PC-9 (cell line): ENCODE measurements at regions not wholly inside any gene's neighbourhood (a gene's known extent, or its start where the extent isn't known, plus 50 kb on each side); places are given as distances from the start of the nearest gene placed in this dataset.

ENCODE experiments used
- BruUV-seq: library from RNA; stranded (reverse); fragments of 400-500 nt; replicated peaks from 2 replicates; lab custom pipeline; 2021; lab: Mats Ljungman, UMichigan
- CTCF ChIA-PET: fragments of 300-600 bp; sonication (Branson Sonifier 250); formaldehyde crosslinking; loops from one replicate; lab custom pipeline; 2022; ENCODE audit warnings: antibody characterized with exemption; lab: Charles Lee
- POLR2A ChIA-PET: fragments of 300-600 bp; sonication (Branson Sonifier 250); formaldehyde crosslinking; loops from one replicate; lab custom pipeline; 2022; ENCODE audit warnings: antibody characterized with exemption; ENCODE audit not compliant: unreplicated experiment; lab: Charles Lee
- DNase-seq, 2 experiments: peaks; one replicate each; pipeline versions ENCODE4 v3.0.0 to v3.0.0-alpha.2; 2015 to 2022; ENCODE audit warnings: mixed read lengths in 1 of 2
- H2AFZ ChIP-seq: fragments of 200-600 bp; sonication (generic); 2 replicates; pipeline ENCODE4 v1.8.1; 2017; ENCODE audit warnings: antibody characterized with exemption
- H3F3A ChIP-seq: fragments of 200-600 bp; sonication (generic); 2 replicates; pipeline ENCODE4 v1.8.1; 2017; ENCODE audit warnings: antibody characterized with exemption, mild to moderate bottlenecking, low read depth; ENCODE audit not compliant: insufficient read depth
- H3K27ac ChIP-seq: fragments of 200-600 bp; sonication (generic); 2 replicates; pipeline ENCODE4 v1.6.1; 2016; ENCODE audit warnings: mixed run types
- H3K27me3 ChIP-seq: fragments of 200-600 bp; sonication (generic); 2 replicates; pipeline ENCODE4 v1.6.1; 2016; ENCODE audit warnings: low read depth, mixed run types; ENCODE audit not compliant: insufficient read depth
- H3K36me3 ChIP-seq: fragments of 200-600 bp; sonication (generic); 2 replicates; pipeline ENCODE4 v1.6.1; 2016; ENCODE audit warnings: low read depth, mixed run types
- H3K4me1 ChIP-seq: fragments of 200-600 bp; sonication (generic); replicated peaks from 2 replicates; pipeline ENCODE4 v1.6.1; 2016; ENCODE audit warnings: mixed run types; ENCODE audit not compliant: insufficient read depth
- H3K4me2 ChIP-seq: fragments of 200-600 bp; sonication (generic); 2 replicates; pipeline ENCODE4 v1.6.1; 2017; ENCODE audit warnings: mixed run types
- H3K4me3 ChIP-seq: fragments of 200-600 bp; sonication (generic); 2 replicates; pipeline ENCODE4 v1.6.1; 2016; ENCODE audit warnings: mixed run types
- H3K79me2 ChIP-seq: fragments of 200-600 bp; sonication (generic); 2 replicates; pipeline ENCODE4 v1.6.1; 2017; ENCODE audit warnings: low read depth, mixed run types
- H3K9me2 ChIP-seq: fragments of 200-600 bp; sonication (generic); 2 replicates; pipeline ENCODE4 v1.8.1; 2017; ENCODE audit warnings: mild to moderate bottlenecking; ENCODE audit not compliant: insufficient read depth
- H3K9me3 ChIP-seq: fragments of 200-600 bp; sonication (generic); 2 replicates; pipeline ENCODE4 v1.8.1; 2016; ENCODE audit warnings: low read depth; ENCODE audit not compliant: insufficient read depth
- H4K20me1 ChIP-seq: fragments of 200-600 bp; sonication (generic); 2 replicates; pipeline ENCODE4 v1.8.1; 2017; ENCODE audit not compliant: insufficient read depth
- EZH2 ChIP-seq: fragments of 200-600 bp; sonication (generic); IDR thresholded peaks from 2 replicates; pipeline ENCODE4 v1.8.0; 2017; ENCODE audit warnings: antibody characterized with exemption, low read depth
- intact Hi-C: fragments of 100-400 bp; cut with micrococcal nuclease; formaldehyde crosslinking; loops from one replicate; pipeline ENCODE4 v1.10.0; 2022; ENCODE audit not compliant: unreplicated experiment
- TF ChIP-seq, protein P1 (sequence below): fragments of 200-600 bp; sonication (generic); conservative IDR thresholded peaks from 2 replicates; pipeline ENCODE4 v1.6.1; 2017; ENCODE audit warnings: mixed run types, antibody characterized with exemption, mild to moderate bottlenecking, moderate library complexity

DNA sequence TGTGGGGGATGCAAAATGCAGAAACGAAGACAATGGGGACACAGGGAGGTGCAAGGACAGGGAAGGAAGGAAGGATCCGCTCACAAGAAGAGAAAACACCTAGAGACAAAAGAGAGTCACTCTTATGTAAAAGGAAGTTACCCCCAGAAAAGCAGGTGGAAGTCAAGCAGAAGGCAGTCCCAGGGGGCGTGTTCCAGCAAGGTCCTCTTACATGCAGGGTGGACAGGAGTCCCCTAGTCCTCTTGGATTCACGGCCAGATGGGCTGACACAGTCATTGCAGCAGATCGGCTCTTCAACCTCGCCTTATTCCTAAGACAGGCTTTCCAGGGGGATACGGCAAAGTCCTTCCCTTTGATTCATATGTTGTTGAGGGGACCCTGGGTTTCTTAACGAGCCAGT lies 83.9 kb upstream of the SPATA13 start:
- Histone ChIP-seq H3K9me3 (no peaks in the 10 kb centered on the region), H3K4me1 (no peaks in the 10 kb centered on the region), H2AFZ (no peak overlapping the region), H4K20me1 (no peaks in the 10 kb centered on the region), H3K4me2 (no peak overlapping the region), H3K36me3 (no peaks in the 10 kb centered on the region), H3K79me2 (no peaks in the 10 kb centered on the region), H3K27ac (no peak overlapping the region), H3F3A (no peaks in the 10 kb centered on the region), H3K9me2 (no peaks in the 10 kb centered on the region), H3K4me3 (no peak overlapping the region), H3K27me3 (no peaks in the 10 kb centered on the region)
- no TSS peak for BruUV-seq
- POLR2A ChIA-PET: no interaction called here
- TF ChIP-seq EZH2: no peak
- TF ChIP-seq, protein P1, sequence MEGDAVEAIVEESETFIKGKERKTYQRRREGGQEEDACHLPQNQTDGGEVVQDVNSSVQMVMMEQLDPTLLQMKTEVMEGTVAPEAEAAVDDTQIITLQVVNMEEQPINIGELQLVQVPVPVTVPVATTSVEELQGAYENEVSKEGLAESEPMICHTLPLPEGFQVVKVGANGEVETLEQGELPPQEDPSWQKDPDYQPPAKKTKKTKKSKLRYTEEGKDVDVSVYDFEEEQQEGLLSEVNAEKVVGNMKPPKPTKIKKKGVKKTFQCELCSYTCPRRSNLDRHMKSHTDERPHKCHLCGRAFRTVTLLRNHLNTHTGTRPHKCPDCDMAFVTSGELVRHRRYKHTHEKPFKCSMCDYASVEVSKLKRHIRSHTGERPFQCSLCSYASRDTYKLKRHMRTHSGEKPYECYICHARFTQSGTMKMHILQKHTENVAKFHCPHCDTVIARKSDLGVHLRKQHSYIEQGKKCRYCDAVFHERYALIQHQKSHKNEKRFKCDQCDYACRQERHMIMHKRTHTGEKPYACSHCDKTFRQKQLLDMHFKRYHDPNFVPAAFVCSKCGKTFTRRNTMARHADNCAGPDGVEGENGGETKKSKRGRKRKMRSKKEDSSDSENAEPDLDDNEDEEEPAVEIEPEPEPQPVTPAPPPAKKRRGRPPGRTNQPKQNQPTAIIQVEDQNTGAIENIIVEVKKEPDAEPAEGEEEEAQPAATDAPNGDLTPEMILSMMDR: no peak
- DNase-seq: no peak
- CTCF ChIA-PET: no interaction called here
- intact Hi-C loops: no loop called here

DNA sequence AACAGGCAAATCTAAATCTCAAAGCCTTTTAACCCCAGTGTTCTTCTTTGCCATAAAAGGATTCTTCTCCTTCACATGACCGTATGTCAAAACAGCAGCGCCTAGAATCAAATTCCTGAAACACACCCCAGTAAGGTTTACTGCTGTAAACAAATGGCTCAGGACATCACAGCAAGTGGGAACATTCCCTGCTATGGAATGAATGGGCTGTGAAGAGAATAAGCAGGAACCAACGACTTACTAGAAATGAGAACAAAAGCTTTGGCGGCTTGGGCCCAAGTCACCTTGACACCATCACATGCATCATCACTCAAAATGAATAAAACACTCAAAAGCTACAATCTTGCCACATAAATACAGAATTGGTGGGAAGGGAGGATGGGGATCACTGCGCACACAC lies 80.4 kb upstream of the SPATA13 start:
- Histone ChIP-seq H3K4me3 (no peak overlapping the region), H3K79me2 (no peaks in the 10 kb centered on the region), H3K4me1 (peaks cover 7% of the 10 kb centered on the region; the same call in 1 of the 2 replicates), H3K9me3 (no peaks in the 10 kb centered on the region), H3K4me2 (no peak overlapping the region), H3K9me2 (no peaks in the 10 kb centered on the region), H2AFZ (no peak overlapping the region), H3K27me3 (no peaks in the 10 kb centered on the region), H4K20me1 (no peaks in the 10 kb centered on the region), H3K27ac (no peak overlapping the region), H3K36me3 (no peaks in the 10 kb centered on the region), H3F3A (no peaks in the 10 kb centered on the region; the same call in 1 of the 2 replicates)
- ChIA-PET POLR2A (no interaction called here), CTCF (no interaction called here)
- TF ChIP-seq, protein P1: no peak
- no peak for TF ChIP-seq EZH2
- intact Hi-C loops: no loop called here
- DNase-seq: no peak
- BruUV-seq: no TSS peak

DNA sequence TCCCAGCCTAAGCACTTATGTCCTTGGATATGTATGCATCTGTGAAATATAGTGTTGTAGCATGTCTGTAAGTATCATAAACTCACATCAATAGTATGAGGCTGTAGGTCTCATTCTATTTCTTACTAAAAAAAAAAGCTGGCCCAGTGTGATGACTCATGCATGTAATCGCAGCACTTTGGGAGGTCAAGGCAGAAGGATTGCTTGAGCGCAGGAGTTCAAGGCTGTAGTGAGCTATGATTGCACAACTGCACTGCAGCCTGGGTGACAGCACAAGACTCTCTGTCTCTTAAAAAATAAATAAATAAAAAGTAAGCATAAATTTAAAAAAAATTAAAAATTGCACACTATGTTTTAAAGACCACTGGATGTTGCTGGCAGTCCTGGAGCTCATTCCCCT lies 79.1 kb upstream of the SPATA13 start:
- Histone ChIP-seq H3K27me3 (no peaks in the 10 kb centered on the region), H2AFZ (no peak overlapping the region), H4K20me1 (no peaks in the 10 kb centered on the region), H3K4me1 (peaks cover 7% of the 10 kb centered on the region; the same call in 1 of the 2 replicates), H3K4me3 (no peak overlapping the region), H3F3A (no peaks in the 10 kb centered on the region; the same call in 1 of the 2 replicates), H3K9me3 (no peaks in the 10 kb centered on the region), H3K27ac (no peak overlapping the region), H3K9me2 (no peaks in the 10 kb centered on the region), H3K79me2 (no peaks in the 10 kb centered on the region), H3K36me3 (no peaks in the 10 kb centered on the region), H3K4me2 (no peak overlapping the region)
- ChIA-PET POLR2A (no interaction called here), CTCF (no interaction called here)
- BruUV-seq: no TSS peak
- no peak for TF ChIP-seq EZH2
- TF ChIP-seq, protein P1: no peak
- intact Hi-C loops: no loop called here
- no peak for DNase-seq
